NB4 (cell line): ENCODE measurements at regions not wholly inside any gene's neighbourhood (a gene's known extent, or its start where the extent isn't known, plus 50 kb on each side); places are given as distances from the start of the nearest gene placed in this dataset.

ENCODE experiments used
- DNase-seq: peaks from one replicate; pipeline ENCODE4 v3.0.0; 2010; ENCODE audit warnings: low read depth
- H3K4me3 ChIP-seq: one replicate; pipeline ENCODE4 v1.5.1; 2011; ENCODE audit warnings: mild to moderate bottlenecking, low read depth, low read length, moderate library complexity
- CTCF ChIP-seq: IDR thresholded peaks from one replicate; pipeline ENCODE4 v1.5.1; 2012; ENCODE audit warnings: low read depth, low read length
- MAX ChIP-seq: IDR thresholded peaks from 2 replicates; pipeline ENCODE4 v1.6.1; 2011; ENCODE audit warnings: low read depth, low read length
- MYC ChIP-seq: IDR thresholded peaks from 2 replicates; pipeline ENCODE4 v1.6.1; 2011; ENCODE audit warnings: low read depth, low read length
- POLR2A ChIP-seq: IDR thresholded peaks from 2 replicates; pipeline ENCODE4 v1.6.1; 2011; ENCODE audit warnings: mild to moderate bottlenecking; ENCODE audit not compliant: insufficient read length; ENCODE audit errors: extremely low read depth

- DNase-seq, result no peak
- H3K4me3 ChIP-seq, result no peak overlapping the region
- TF ChIP-seq POLR2A (no peak), MYC (no peak), MAX (no peak)
These were observed 135.5 kb upstream of the CXCR4 start for GRCh38 chr2:136253288-136254004.

- no peak for TF ChIP-seq CTCF
- TF ChIP-seq MYC, result no peak
- TF ChIP-seq POLR2A, result no peak
- no peak for TF ChIP-seq MAX
- no peak for DNase-seq
These were observed 134.1 kb upstream of the CXCR4 start for GRCh38 chr2:136251885-136252585.

GRCh38 chr2:136251197-136251884 lies 133.4 kb upstream of the CXCR4 start:
- no peak overlapping the region for H3K4me3 ChIP-seq
- TF ChIP-seq POLR2A (no peak), CTCF (no peak), MYC (no peak), MAX (no peak)
- peak; percentile 31 for DNase-seq

More at GRCh38 chr2:136251885-136252585, 134.1 kb upstream of the CXCR4 start:
- H3K4me3 ChIP-seq, result no peak overlapping the region

- no peak for TF ChIP-seq CTCF
- TF ChIP-seq MAX, result no peak
- TF ChIP-seq MYC, result no peak
- no peak for TF ChIP-seq POLR2A
- peak; percentile 71 for DNase-seq
- H3K4me3 ChIP-seq, result no peak overlapping the region
These were observed 132.2 kb upstream of the CXCR4 start for GRCh38 chr2:136250131-136250530.

GRCh38 chr2:136248907-136249306 lies 131.0 kb upstream of the CXCR4 start:
- no peak overlapping the region for H3K4me3 ChIP-seq
- no peak for DNase-seq
- TF ChIP-seq MYC (no peak), CTCF (no peak), MAX (no peak), POLR2A (no peak)

- TF ChIP-seq CTCF (no peak), MAX (no peak), POLR2A (no peak), MYC (no peak)
- no peak overlapping the region for H3K4me3 ChIP-seq
- no peak for DNase-seq
These were observed 130.3 kb upstream of the CXCR4 start for GRCh38 chr2:136248242-136248641.
